Left ventricle myocardium inferior (tissue), 1 donor: ENCODE measurements at regions not wholly inside any gene's neighbourhood (a gene's known extent, or its start where the extent isn't known, plus 50 kb on each side); places are given as distances from the start of the nearest gene placed in this dataset.

Experiments used
- DNase-seq: peaks from one replicate; pipeline ENCODE4 v3.0.0-alpha.2; 2020
- H3K27ac ChIP-seq: fragments of 200-600 bp; replicated peaks from 2 replicates; pipeline ENCODE4 v1.8.0; 2021
- H3K27me3 ChIP-seq: fragments of 200-600 bp; 2 replicates; pipeline ENCODE4 v1.8.0; 2021; ENCODE audit warnings: low read depth
- H3K36me3 ChIP-seq: fragments of 200-600 bp; 2 replicates; pipeline ENCODE4 v1.8.0; 2021
- H3K4me1 ChIP-seq: fragments of 200-600 bp; 2 replicates; pipeline ENCODE4 v1.8.0; 2021
- H3K4me3 ChIP-seq: fragments of 200-600 bp; 2 replicates; pipeline ENCODE4 v1.8.0; 2021; ENCODE audit warnings: mild to moderate bottlenecking, moderate library complexity
- H3K9me3 ChIP-seq: fragments of 200-600 bp; replicated peaks from 2 replicates; pipeline ENCODE4 v1.8.0; 2021
- intact Hi-C: fragments of 100-400 bp; cut with micrococcal nuclease; formaldehyde crosslinking; loops from one replicate; pipeline ENCODE4 v1.11.0; 2022
- TF ChIP-seq, protein P1 (sequence below): fragments of 200-600 bp; IDR thresholded peaks from 2 replicates; pipeline ENCODE4 v1.8.0; 2021; ENCODE audit warnings: antibody characterized with exemption, mild to moderate bottlenecking, borderline replicate concordance
- donor health status: DM: no; HTN: yes; CAD: no; lungs with severe emphysema.

DNA sequence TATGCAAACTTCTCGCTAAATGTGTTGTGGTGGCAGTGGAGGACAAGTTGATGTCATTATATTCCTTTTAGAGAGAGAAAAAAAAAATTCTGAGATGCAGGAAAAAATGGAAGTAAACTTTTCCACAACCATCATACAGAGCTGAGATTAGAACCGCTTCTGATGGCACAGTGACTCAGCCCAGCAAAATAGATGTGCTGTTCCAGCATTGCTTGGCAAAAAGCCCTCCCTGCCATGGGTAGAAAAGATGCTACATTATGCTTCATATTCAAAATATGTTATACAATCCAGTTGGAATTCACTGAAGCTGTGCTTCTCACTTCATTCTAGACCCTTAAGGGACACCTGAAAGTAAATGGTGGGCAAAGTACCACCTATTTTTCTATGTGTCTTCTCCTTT lies 1047.6 kb upstream of the FANCL start:
- intact Hi-C loops: no loop called here
- Histone ChIP-seq H3K27me3 (peaks cover 53% of the 10 kb centered on the region), H3K4me1 (no peaks in the 10 kb centered on the region), H3K27ac (no peak overlapping the region), H3K36me3 (no peaks in the 10 kb centered on the region), H3K4me3 (no peak overlapping the region), H3K9me3 (no peaks in the 10 kb centered on the region)
- TF ChIP-seq, protein P1, sequence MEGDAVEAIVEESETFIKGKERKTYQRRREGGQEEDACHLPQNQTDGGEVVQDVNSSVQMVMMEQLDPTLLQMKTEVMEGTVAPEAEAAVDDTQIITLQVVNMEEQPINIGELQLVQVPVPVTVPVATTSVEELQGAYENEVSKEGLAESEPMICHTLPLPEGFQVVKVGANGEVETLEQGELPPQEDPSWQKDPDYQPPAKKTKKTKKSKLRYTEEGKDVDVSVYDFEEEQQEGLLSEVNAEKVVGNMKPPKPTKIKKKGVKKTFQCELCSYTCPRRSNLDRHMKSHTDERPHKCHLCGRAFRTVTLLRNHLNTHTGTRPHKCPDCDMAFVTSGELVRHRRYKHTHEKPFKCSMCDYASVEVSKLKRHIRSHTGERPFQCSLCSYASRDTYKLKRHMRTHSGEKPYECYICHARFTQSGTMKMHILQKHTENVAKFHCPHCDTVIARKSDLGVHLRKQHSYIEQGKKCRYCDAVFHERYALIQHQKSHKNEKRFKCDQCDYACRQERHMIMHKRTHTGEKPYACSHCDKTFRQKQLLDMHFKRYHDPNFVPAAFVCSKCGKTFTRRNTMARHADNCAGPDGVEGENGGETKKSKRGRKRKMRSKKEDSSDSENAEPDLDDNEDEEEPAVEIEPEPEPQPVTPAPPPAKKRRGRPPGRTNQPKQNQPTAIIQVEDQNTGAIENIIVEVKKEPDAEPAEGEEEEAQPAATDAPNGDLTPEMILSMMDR: no peak
- no peak for DNase-seq

DNA sequence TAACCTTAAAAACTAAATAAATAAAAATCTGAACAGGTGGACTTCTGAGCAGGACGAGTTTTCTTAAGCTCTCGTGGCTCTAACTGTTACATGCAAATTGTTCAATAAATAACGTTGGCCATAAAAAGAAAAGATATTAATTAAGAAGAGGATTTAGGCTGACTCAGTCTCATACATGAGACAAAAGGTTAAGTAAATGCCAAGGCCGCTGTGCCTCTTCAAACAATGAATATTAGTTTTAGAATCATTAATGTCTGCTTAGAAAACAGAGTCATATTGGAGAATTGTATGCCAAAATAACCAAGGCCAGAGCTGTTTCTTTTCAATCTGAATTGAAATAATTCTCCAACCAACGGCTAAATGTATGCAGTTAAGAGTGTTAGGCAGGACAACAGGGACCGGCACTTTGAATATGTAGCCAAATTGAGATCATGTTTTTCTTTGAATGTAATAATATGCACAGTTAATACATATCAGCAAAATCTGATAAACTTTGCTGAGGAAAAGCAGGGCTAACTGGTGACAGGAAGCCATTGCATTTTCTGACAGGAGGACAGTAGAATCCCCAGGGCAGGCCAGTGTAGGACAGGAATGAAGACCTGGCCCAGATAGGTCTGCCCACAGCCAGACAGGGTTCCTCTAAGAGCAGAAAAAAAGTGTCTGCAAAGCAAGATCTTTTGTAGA lies 1041.4 kb upstream of the FANCL start:
- TF ChIP-seq, protein P1: no peak
- no peak for DNase-seq
- H3K27me3 ChIP-seq: peaks cover 16% of the 10 kb centered on the region
- no peak overlapping the region for H3K4me3 ChIP-seq
- no peaks in the 10 kb centered on the region for H3K9me3 ChIP-seq
- H3K4me1 ChIP-seq: no peaks in the 10 kb centered on the region
- no peaks in the 10 kb centered on the region for H3K36me3 ChIP-seq
- intact Hi-C loops: no loop called here
- no peak overlapping the region for H3K27ac ChIP-seq

DNA sequence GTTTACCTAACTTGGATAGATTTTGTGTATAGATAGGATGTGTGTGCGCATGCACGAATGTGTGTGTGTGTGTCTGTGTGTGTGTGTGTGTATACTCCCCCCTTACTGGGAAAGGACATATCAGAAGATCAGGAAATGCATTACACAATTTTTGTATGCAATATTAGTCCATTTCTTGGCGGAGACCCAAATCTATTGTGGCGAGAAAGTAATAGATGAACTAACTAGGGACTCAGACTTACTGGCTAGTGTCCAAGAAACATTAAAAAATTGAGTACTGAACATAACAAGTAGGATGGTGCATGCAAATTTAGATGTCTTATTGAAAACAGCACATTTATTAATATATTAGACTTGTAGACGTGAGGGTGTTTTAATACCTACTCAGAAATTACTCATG lies 1036.5 kb upstream of the FANCL start:
- Histone ChIP-seq H3K9me3 (no peaks in the 10 kb centered on the region), H3K27me3 (peaks cover 21% of the 10 kb centered on the region), H3K4me1 (no peaks in the 10 kb centered on the region), H3K36me3 (no peaks in the 10 kb centered on the region), H3K27ac (no peak overlapping the region), H3K4me3 (no peak overlapping the region)
- DNase-seq: no peak
- intact Hi-C loops: no loop called here
- TF ChIP-seq, protein P1: no peak

DNA sequence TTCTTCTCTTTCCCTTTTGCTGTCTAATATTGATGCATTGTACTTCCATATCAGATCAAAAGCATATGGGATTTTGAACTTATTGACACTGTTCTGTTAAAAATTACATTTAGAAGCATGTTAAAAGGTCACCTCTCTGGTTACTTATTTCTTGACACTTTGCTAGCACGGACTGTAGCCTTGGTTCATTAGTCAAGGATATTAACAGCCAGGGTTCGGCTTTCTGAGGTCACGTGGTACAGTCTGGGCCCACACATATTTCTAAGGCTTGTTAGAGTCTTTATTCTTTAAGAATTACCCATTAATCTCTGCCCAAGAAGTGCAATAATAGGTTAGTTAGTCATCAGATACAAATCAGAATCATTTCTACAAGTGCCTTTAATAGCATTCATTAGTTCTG lies 1035.8 kb upstream of the FANCL start:
- H3K4me3 ChIP-seq: no peak overlapping the region
- DNase-seq: no peak
- intact Hi-C loops: no loop called here
- H3K9me3 ChIP-seq: no peaks in the 10 kb centered on the region
- TF ChIP-seq, protein P1: no peak
- no peaks in the 10 kb centered on the region for H3K36me3 ChIP-seq
- H3K4me1 ChIP-seq: no peaks in the 10 kb centered on the region
- no peak overlapping the region for H3K27ac ChIP-seq
- H3K27me3 ChIP-seq: peaks cover 21% of the 10 kb centered on the region

DNA sequence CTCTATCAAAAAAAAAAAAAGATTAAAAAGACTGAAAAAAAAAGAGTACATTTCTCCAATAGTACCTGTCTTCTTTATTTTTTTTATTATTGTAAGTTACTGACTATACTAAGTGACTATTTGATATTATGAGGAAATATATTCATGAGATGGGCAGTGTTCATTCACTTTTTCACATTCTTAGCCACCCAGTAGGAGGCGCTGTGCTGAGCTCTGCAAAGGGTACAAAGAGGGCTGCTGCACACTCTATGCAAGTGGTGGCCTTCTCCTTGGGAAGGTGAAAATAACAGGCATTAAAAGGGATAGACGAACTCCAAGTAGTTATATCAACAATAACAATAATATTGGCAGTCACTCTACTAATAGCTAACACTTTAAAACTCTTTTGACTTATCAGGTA lies 1034.9 kb upstream of the FANCL start:
- no peaks in the 10 kb centered on the region for H3K4me1 ChIP-seq
- no peaks in the 10 kb centered on the region for H3K9me3 ChIP-seq
- DNase-seq: no peak
- no peaks in the 10 kb centered on the region for H3K36me3 ChIP-seq
- intact Hi-C loops: no loop called here
- H3K27ac ChIP-seq: no peak overlapping the region
- TF ChIP-seq, protein P1: no peak
- H3K4me3 ChIP-seq: no peak overlapping the region
- peaks cover 26% of the 10 kb centered on the region for H3K27me3 ChIP-seq
